SU-DHL-6 (cell line): ENCODE measurements at regions not wholly inside any gene's neighbourhood (a gene's known extent, or its start where the extent isn't known, plus 50 kb on each side); places are given as distances from the start of the nearest gene placed in this dataset.

Experiments used
- H2AFZ ChIP-seq: fragments of 200-600 bp; sonication (generic); 2 replicates; pipeline ENCODE4 v1.6.1; 2014; ENCODE audit warnings: low read depth, mild to moderate bottlenecking, moderate library complexity, mixed read lengths, antibody characterized with exemption, low read length; ENCODE audit not compliant: severe bottlenecking
- H3F3A ChIP-seq: fragments of 200-600 bp; shearing (Covaris generic); 2 replicates; pipeline ENCODE4 v1.6.0; 2016; ENCODE audit warnings: antibody characterized with exemption, mild to moderate bottlenecking; ENCODE audit not compliant: insufficient read depth
- H3K27ac ChIP-seq: fragments of 200-600 bp; sonication (generic); 2 replicates; pipeline ENCODE4 v1.5.1; 2016; ENCODE audit warnings: low read depth, mild to moderate bottlenecking, low read length, moderate library complexity, mixed read lengths
- H3K27me3 ChIP-seq: fragments of 200-600 bp; sonication (generic), shearing (Covaris generic); 2 replicates; pipeline ENCODE4 v1.6.0; 2014; ENCODE audit warnings: mild to moderate bottlenecking, low read length
- H3K36me3 ChIP-seq: fragments of 200-600 bp; sonication (generic); 2 replicates; pipeline ENCODE4 v1.6.1; 2014; ENCODE audit warnings: mild to moderate bottlenecking, low read length, mixed read lengths
- H3K4me2 ChIP-seq: fragments of 300-600, 200-600 bp; shearing (Covaris generic), sonication (generic); 2 replicates; pipeline ENCODE4 v1.6.0; 2014; ENCODE audit warnings: low read length, low read depth, mild to moderate bottlenecking; ENCODE audit not compliant: poor library complexity, severe bottlenecking
- H3K4me3 ChIP-seq: fragments of 200-600 bp; sonication (generic); 2 replicates; pipeline ENCODE4 v1.5.1; 2014; ENCODE audit warnings: antibody characterized with exemption, low read length, mild to moderate bottlenecking, mixed read lengths; ENCODE audit not compliant: insufficient read depth, poor library complexity, severe bottlenecking
- H3K79me2 ChIP-seq: fragments of 200-600 bp; sonication (generic); 2 replicates; pipeline ENCODE4 v1.6.1; 2014; ENCODE audit warnings: mild to moderate bottlenecking, low read length, moderate library complexity; ENCODE audit not compliant: insufficient read depth
- H3K9ac ChIP-seq: fragments of 200-600 bp; sonication (generic); 2 replicates; pipeline ENCODE4 v1.7.0; 2014; ENCODE audit warnings: mild to moderate bottlenecking, low read length
- H3K9me2 ChIP-seq: fragments of 200-600 bp; sonication (generic); replicated peaks from 2 replicates; pipeline ENCODE4 v1.6.1; 2014; ENCODE audit warnings: low read length; ENCODE audit not compliant: insufficient read depth
- H3K9me3 ChIP-seq: fragments of 200-600 bp; sonication (generic); 2 replicates; pipeline ENCODE4 v1.6.1; 2014; ENCODE audit warnings: low read length, mixed read lengths; ENCODE audit not compliant: insufficient read depth
- H4K20me1 ChIP-seq: fragments of 200-600 bp; sonication (generic); 2 replicates; pipeline ENCODE4 v1.6.1; 2014; ENCODE audit warnings: low read depth, mild to moderate bottlenecking, antibody characterized with exemption, low read length, moderate library complexity, mixed read lengths
- EZH2phosphoT487 ChIP-seq: fragments of 200-600 bp; sonication (generic), shearing (Covaris generic); conservative IDR thresholded peaks from 2 replicates; pipeline ENCODE4 v1.6.1; 2018; ENCODE audit warnings: mild to moderate bottlenecking, antibody characterized with exemption, low read length, moderate library complexity, mixed read lengths
- TF ChIP-seq, protein P1 (sequence below): fragments of 200-600 bp; sonication (generic); IDR thresholded peaks from one replicate; pipeline ENCODE4 v1.5.1; 2017; ENCODE audit warnings: antibody characterized with exemption, mild to moderate bottlenecking, low read length, moderate library complexity; ENCODE audit not compliant: insufficient read depth, poor library complexity, severe bottlenecking

GRCh38 chr3:117633207-117633606 lies 923.6 kb downstream of the TUSC7 start:
- no peaks in the 10 kb centered on the region for H3K79me2 ChIP-seq
- no peaks in the 10 kb centered on the region for H3K9me2 ChIP-seq
- no peak overlapping the region for H3K4me2 ChIP-seq
- no peaks in the 10 kb centered on the region for H3K36me3 ChIP-seq
- no peak overlapping the region for H3K4me3 ChIP-seq
- H3K27ac ChIP-seq, result no peak overlapping the region
- H4K20me1 ChIP-seq, result no peaks in the 10 kb centered on the region
- no peaks in the 10 kb centered on the region for H3K9me3 ChIP-seq
- no peaks in the 10 kb centered on the region for H3F3A ChIP-seq
- H3K27me3 ChIP-seq, result no peaks in the 10 kb centered on the region
- TF ChIP-seq, protein P1, sequence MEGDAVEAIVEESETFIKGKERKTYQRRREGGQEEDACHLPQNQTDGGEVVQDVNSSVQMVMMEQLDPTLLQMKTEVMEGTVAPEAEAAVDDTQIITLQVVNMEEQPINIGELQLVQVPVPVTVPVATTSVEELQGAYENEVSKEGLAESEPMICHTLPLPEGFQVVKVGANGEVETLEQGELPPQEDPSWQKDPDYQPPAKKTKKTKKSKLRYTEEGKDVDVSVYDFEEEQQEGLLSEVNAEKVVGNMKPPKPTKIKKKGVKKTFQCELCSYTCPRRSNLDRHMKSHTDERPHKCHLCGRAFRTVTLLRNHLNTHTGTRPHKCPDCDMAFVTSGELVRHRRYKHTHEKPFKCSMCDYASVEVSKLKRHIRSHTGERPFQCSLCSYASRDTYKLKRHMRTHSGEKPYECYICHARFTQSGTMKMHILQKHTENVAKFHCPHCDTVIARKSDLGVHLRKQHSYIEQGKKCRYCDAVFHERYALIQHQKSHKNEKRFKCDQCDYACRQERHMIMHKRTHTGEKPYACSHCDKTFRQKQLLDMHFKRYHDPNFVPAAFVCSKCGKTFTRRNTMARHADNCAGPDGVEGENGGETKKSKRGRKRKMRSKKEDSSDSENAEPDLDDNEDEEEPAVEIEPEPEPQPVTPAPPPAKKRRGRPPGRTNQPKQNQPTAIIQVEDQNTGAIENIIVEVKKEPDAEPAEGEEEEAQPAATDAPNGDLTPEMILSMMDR, result no peak
- TF ChIP-seq EZH2phosphoT487, result no peak
- H3K9ac ChIP-seq, result no peak overlapping the region
- H2AFZ ChIP-seq, result no peak overlapping the region

DNA sequence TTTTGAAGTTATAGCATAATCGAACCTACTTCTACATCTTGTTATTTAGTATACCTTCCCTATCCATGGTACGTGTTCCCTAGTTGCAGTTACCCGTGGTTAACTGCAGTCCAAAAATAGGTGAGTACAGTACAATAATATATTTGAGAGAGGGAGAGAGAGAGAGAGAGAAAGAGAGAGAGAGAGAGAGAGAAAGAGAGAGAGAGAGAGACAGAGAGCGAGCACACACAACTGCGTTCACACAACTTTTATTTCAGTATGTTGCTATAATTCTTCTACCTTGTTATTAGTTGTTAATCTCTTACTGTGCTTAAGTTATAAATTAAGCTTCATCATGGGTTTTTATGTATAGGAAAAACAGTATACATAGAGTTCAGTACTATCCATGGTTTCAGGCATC lies 928.1 kb downstream of the TUSC7 start:
- no peaks in the 10 kb centered on the region for H3K9me2 ChIP-seq
- TF ChIP-seq, protein P1, result no peak
- no peak for TF ChIP-seq EZH2phosphoT487

GRCh38 chr3:117644203-117644602 lies 934.6 kb downstream of the TUSC7 start:
- H3K9me3 ChIP-seq, result no peaks in the 10 kb centered on the region
- H3K9ac ChIP-seq, result no peak overlapping the region
- H4K20me1 ChIP-seq, result no peaks in the 10 kb centered on the region
- H3K4me2 ChIP-seq, result no peak overlapping the region
- no peak overlapping the region for H3K27ac ChIP-seq
- no peaks in the 10 kb centered on the region for H3K36me3 ChIP-seq
- H3K79me2 ChIP-seq, result no peaks in the 10 kb centered on the region
- H3K4me3 ChIP-seq, result no peak overlapping the region
- no peaks in the 10 kb centered on the region for H3K27me3 ChIP-seq
- TF ChIP-seq, protein P1, result no peak
- no peak for TF ChIP-seq EZH2phosphoT487
- H3F3A ChIP-seq, result no peaks in the 10 kb centered on the region
- no peak overlapping the region for H2AFZ ChIP-seq
- no peaks in the 10 kb centered on the region for H3K9me2 ChIP-seq

More for the DNA sequence above, 928.1 kb downstream of the TUSC7 start:
- Histone ChIP-seq H3K9me3 (no peaks in the 10 kb centered on the region), H3K36me3 (no peaks in the 10 kb centered on the region), H3K27me3 (no peaks in the 10 kb centered on the region), H3F3A (no peaks in the 10 kb centered on the region), H3K4me2 (no peak overlapping the region), H3K79me2 (no peaks in the 10 kb centered on the region), H4K20me1 (no peaks in the 10 kb centered on the region), H3K4me3 (no peak overlapping the region), H2AFZ (no peak overlapping the region), H3K27ac (no peak overlapping the region), H3K9ac (no peak overlapping the region)
